HG03342 (cell line): ENCODE measurements at regions not wholly inside any gene's neighbourhood (a gene's known extent, or its start where the extent isn't known, plus 50 kb on each side); places are given as distances from the start of the nearest gene placed in this dataset.
"Not testable (repeated sequence)": the region's sequence is repeated elsewhere in the genome, so short reads cannot be mapped to it uniquely, and the experiment has no call there.

ENCODE experiments used
- ATAC-seq: cut with Tn5 transposase; IDR thresholded peaks from one replicate; pipeline ENCODE4 v1.9.1; 2021; ENCODE audit warnings: mild to moderate bottlenecking, moderate library complexity; ENCODE audit not compliant: unreplicated experiment

- ATAC-seq = no peak
Observed at GRCh38 chr5:13246053-13246452, 698.4 kb downstream of the DNAH5 start.

GRCh38 chr5:13244151-13244550 lies 700.3 kb downstream of the DNAH5 start:
- no peak for ATAC-seq

GRCh38 chr5:13227513-13227912 lies 717.0 kb downstream of the DNAH5 start:
- ATAC-seq = no peak

- no peak for ATAC-seq
Observed at GRCh38 chr5:13218518-13218917, 726.0 kb downstream of the DNAH5 start.

- ATAC-seq = no peak
Observed at GRCh38 chr5:13217636-13218035, 726.9 kb downstream of the DNAH5 start.

GRCh38 chr5:13215806-13216205 lies 728.7 kb downstream of the DNAH5 start:
- ATAC-seq = no peak

GRCh38 chr5:13215370-13215769 lies 729.1 kb downstream of the DNAH5 start:
- no peak for ATAC-seq

GRCh38 chr5:13214182-13214581 lies 730.3 kb downstream of the DNAH5 start:
- ATAC-seq = no peak

- no peak for ATAC-seq
Observed at GRCh38 chr5:13212886-13213285, 731.6 kb downstream of the DNAH5 start.

- no peak for ATAC-seq
Observed at GRCh38 chr5:13211064-13211463, 733.4 kb downstream of the DNAH5 start.

- ATAC-seq = no peak
Observed at GRCh38 chr5:13207112-13207511, 737.4 kb downstream of the DNAH5 start.

GRCh38 chr5:13201022-13201421 lies 743.5 kb downstream of the DNAH5 start:
- no peak for ATAC-seq

GRCh38 chr5:13198226-13198625 lies 746.3 kb downstream of the DNAH5 start:
- ATAC-seq = not testable (repeated sequence)

- ATAC-seq = no peak
Observed at GRCh38 chr5:13189532-13189931, 755.0 kb downstream of the DNAH5 start.

GRCh38 chr5:13188371-13188770 lies 756.1 kb downstream of the DNAH5 start:
- no peak for ATAC-seq

- ATAC-seq = no peak
Observed at GRCh38 chr5:13187186-13187585, 757.3 kb downstream of the DNAH5 start.

- no peak for ATAC-seq
Observed at GRCh38 chr5:13186177-13186576, 758.3 kb downstream of the DNAH5 start.

- ATAC-seq = no peak
Observed at GRCh38 chr5:13179407-13180087, 764.9 kb downstream of the DNAH5 start.

- no peak for ATAC-seq
Observed at GRCh38 chr5:13143630-13144029, 800.9 kb downstream of the DNAH5 start.

- ATAC-seq = no peak
Observed at GRCh38 chr5:13143214-13143613, 801.3 kb downstream of the DNAH5 start.

GRCh38 chr5:13133951-13134350 lies 810.5 kb downstream of the DNAH5 start:
- ATAC-seq = no peak

GRCh38 chr5:13115476-13115875 lies 829.0 kb downstream of the DNAH5 start:
- ATAC-seq = no peak

GRCh38 chr5:13108265-13108664 lies 836.2 kb downstream of the DNAH5 start:
- no peak for ATAC-seq
